NCI-H2196 treated with DMSO at 0.1 percent for 48 hours (cell line): ENCODE measurements at regions not wholly inside any gene's neighbourhood (a gene's known extent, or its start where the extent isn't known, plus 50 kb on each side); places are given as distances from the start of the nearest gene placed in this dataset.
"Not testable (repeated sequence)": the region's sequence is repeated elsewhere in the genome, so short reads cannot be mapped to it uniquely, and the experiment has no call there.

Experiments
- DNase-seq: peaks from one replicate; lab custom pipeline; 2025; ENCODE audit not compliant: unreplicated experiment; lab: John Stamatoyannopoulos, UW

DNA sequence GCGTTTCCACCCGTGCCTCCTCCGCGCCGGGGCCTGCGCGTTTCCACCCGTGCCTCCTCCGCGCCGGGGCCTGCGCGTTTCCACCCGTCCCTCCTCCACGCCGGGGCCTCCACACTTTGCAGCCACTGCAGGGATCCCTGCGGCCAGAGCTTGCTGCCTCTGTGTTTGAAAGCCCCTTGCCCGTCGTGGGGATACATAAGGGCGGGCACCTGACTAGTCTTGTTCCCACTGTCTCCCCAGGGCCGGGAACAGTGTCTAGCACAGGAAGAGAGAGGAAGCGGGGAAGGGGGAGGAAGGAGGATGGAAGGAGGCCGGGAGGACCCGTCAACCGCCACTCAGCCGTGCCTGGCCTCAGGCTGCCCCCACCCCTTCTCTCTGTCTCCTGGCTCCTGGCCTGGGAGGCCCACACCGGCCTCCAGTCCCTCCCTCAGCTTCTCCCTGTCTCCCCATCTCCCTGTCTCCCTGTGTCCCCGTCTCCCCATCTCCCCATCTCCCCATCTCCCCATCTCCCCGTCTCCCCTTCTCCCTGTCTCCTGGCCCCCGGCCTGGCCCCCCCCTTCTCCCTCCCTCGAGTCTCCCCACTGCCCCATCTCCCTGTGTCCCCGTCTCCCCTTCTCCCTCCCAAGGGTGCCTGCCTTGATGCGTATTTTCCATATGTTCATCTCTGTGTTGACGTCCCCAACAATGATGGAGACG is 155.6 kb upstream of the ZNF469 start:
- not testable (repeated sequence) for DNase-seq

DNA sequence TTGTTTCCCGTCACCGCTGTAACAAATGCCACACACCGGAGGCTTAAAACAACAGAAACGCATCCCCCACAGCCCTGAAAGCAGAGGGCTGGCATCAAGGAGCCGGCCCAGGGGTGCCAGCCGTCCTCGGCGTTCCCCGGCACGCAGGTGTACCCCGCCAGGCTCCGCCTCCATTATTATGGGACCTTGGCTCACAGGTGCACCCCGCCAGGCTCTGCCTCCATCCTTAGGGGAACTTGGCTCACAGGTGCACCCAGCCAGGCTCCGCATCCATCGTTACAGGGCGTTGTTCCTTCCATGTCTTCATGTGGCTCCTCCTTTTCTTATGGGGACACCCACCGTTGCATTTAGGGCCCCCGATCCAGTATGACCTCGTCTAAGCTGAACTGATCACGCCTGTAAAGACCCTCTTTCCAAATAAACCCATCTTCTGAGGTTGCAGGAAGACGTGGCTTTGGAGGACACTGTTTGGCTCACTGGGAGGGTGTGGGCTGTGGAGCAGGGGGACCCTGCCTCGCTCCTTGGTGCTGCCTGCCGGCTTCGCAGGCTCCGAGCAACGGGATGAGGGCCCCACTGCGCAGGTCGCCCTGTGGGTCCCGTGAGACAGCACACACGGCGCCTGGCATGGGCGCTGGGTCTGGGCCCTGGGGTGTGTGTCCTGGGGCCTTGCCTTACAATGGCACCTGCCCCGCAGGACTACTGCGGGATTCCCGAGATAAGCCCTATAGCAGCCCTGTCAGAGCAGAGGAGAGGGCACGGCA is 154.9 kb upstream of the ZNF469 start:
- DNase-seq = not testable (repeated sequence)

DNA sequence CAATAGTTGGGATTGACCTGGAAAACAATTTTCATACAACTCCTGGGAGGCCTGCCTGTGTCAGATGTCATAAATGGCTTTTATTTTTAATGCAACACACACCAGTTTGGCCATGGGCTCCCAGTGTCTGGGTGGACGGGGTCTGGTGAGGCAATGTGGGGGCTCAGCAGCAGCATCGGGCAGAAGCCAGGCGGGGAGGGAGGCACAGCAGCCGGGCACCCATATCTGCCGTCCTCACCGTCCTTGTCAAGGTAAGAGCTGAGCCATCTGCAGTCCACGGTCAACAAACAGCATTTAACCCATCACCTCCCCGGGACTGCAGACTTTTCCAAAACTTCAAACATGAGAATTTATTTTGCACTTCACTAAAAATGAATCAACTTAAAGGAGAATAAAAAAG is 154.0 kb upstream of the ZNF469 start:
- not testable (repeated sequence) for DNase-seq

DNA sequence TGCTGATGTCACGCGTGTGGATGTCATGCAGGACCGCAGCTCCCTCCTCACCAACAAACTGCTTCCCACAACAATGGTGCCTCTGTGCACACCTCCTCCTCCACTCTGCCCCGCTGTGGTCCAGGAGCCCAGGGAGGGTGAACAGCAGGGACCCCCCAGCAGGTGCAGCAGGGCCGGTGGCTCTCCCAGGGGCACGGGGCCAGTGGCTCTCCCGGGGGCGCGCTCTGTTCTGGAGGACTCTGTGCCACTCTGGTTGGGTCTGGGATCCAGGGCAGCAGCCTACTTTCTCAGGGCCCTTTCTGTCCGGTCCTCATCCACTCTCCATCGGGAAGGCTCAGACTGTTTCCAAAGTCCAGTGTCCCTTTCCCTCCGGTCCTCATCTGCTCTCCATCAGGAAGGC is 153.0 kb upstream of the ZNF469 start:
- DNase-seq = not testable (repeated sequence)

DNA sequence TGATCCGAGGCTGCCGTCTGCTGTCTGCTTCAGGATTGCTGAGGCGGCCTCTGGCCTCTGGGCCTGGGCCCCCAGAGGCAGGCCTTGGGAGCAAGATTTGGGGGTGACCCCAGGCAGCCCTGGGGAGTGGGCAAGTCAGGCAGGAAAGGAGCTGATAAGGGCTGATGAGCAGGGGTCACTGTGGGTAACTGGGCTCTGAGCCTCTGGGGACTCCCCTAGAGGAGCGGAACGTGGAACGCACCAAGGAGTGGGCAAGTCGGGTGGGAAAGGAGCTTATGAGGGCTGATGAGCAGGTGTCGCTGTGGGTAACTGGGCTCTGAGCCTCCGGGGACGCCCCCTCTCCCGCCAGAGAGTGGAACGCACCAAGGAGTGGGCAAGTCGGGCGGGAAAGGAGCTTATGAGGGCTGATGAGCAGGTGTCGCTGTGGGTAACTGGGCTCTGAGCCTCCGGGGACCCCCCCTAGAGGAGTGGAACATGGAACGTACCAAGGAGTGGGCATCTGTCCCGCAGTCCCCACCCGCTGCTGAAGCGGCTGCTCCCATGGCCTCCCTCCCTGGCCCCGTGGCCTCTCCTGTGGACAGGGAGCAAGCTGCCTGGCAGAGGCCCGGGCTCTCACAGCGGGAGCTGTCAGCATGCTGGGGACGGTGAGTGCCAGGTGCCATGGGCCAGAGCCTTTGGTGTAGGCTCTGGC is 152.3 kb upstream of the ZNF469 start:
- not testable (repeated sequence) for DNase-seq

DNA sequence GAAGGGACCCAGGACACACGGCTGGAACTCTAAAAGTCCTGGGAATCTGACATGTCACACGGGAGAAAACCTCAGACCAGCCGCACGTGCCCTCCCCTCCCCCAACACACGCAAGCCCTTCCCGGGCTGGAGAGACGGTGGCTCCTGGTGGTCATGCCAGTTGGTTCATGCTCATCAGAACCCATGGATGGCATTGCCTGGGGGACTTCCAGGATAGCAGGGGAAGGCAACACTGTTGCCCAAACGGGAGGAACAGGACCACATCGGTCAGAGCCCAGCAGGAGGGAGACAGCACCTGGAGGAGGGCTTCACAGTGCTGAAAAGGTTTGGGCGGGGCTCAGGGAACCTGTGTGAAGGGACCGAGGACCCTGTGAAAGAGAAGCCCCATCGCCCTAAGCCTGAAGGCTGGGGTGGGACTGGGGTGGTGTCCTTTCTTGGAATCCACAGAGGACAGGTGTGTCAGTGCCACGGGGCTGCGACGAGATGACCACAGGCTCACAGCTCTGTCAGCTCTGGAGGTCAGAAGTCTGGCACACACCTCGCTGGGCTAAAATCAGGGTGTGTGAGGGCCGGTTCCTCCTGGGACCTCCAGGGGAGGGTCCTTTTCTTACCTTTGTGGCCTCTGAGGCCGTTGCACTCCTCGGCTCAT is 151.7 kb upstream of the ZNF469 start:
- not testable (repeated sequence) for DNase-seq

DNA sequence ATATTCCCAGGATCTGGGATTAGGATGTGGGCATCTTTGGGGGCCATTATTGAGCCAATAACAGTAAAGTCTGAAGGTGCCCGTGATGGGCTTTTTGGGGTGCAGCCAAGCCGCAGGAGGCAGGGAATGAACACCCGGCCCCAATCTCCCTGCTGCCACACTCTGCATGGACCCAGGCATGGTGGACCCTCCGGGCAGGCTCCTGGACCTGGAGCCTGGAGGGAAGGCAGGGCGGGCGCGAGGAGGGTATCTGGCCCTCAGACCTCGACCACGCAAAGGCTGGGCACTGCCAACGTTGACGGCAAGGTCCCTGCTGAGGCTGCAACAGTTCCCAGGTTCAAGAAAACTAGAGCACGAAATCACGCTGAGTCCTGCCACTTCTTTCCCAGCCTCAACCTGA is 150.9 kb upstream of the ZNF469 start:
- not testable (repeated sequence) for DNase-seq

DNA sequence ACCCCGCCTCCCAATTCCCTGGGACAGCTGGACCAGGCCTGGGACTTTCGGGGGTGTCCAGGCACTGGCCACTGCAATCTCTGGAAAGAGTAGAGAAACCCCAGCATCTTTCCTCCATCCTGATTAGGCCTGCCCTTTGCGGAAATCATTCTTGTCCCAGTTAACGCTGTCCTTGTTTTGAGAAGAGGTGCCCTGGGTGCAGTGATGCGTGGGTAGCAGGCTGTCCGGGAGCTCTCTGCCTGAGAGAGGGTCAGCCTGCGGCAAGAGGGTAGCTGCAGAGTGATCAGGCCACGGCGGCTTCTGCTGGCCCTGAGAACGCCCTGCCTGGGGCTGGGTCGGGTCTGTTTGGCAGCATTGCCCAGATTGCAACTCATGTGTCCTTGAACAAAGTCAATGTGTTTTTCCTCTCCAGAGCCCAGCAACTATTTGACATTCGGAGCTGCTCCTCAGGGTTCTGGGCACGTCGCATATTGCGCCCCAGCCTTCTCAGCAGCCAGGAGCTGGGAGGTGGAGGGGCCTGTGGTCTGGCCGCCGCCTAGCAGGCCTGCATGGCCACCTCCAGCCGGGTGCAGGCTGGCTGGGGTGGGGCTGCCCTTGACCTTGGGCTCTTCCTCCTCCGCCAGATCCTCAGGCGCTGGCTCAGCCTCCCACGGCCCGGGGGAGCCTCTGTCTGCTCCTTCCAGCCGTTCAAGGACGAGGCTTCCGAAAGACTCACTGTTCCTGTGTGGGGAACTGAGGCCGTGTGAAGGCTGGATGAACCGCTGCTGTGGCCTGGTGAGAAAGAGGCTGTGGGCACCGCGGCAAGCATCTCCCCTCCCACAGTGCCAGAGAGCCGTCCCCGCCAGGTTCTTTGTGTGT is 150.1 kb upstream of the ZNF469 start:
- DNase-seq = not testable (repeated sequence)

DNA sequence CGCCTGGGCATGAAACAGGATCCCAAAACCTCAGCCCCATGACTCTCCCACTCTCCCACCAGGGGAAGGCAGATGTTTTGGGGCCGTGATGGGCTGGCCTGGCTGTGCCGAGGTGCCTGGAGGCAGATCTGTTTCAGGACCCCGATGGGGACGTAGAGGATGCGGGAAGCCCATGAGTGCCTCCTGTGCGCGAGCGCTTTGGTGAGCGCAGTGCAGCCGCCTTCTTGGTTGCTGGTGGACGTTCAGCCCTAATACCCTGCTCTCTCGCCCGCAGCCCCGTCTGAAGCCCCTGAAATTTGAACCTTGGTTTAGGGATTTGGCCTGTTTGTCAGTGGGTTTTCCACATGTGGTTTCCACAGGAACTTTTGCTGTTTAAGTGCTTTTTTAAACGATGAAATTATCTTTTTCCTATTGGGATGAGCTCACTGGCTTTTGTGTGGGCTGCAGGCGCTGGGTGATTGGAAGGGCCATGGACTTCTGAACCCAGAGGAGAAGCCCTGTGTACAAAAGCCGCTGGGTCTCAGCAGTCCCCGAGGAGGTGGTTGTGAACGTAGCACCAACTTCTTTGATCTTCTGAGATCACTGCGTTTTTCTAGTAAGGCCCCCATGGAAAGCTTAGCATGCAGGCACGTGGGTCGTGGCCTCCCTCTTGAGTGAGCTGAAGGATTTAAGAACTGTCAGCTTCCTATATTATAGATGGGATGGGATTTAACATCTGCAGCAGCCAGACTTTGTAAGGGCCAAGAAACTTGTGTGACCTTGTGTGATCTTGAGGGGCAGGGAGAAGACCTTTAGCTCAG is 148.9 kb upstream of the ZNF469 start:
- DNase-seq = not testable (repeated sequence)

DNA sequence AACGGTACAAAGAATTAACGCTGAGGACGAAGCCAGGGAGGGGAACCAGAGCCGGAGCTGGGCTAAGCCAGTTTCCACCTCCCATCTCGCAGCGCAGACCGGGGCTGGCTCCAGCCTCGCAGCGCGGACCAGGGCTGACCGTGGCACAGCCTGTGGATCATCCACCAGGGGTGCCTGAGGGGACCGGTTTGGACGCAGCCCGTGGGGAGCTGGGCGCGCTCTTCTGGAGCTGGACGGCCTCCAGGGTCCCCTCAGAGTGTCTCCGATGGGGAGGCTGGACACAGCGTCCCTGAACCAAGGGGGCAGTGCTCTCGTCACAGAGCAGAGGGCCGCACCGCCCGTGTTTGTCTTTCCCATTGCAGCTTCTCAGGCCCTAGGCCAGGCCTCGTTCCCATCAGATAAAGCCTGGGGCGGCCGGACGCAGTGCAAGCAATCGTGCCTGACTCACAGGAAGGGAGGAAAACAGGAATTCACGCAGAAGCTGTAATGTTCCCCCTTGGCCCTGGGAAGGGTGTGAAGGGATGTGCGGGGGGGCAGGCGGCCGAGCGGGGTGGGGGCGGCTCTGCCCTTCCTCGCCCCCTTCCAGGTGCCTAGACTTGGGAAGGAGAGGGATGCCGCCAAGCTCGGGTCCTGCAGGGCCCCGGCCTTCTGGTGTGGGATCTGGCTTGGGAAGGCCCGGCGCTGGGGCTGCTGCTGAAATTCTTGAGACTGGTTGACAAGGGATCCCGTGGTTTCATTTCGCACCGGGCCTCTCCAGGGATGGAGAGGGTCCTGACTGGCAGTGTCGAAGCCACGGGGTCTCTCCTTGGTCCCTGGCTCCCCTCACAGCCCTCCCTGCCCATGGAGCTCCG is 148.1 kb upstream of the ZNF469 start:
- DNase-seq = not testable (repeated sequence)

DNA sequence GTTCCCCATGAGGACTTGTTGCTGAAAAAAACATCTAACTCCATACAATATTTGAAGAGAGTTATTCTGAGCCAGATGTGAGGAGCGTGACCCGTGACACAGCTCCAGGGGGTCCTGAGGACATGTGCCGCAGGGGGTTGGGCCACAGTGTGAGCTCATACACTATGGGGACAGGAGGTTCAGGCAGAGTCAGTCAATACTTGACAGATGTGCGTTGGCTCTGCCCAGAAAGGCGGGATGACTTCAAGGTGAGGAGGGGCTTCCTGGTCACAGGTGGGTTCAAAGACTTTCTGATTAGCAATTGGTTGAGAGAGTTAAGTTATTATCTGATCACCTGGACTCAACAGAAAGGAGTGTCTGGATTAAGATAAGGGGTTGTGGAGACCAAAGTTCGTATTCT is 147.1 kb upstream of the ZNF469 start:
- DNase-seq = not testable (repeated sequence)

DNA sequence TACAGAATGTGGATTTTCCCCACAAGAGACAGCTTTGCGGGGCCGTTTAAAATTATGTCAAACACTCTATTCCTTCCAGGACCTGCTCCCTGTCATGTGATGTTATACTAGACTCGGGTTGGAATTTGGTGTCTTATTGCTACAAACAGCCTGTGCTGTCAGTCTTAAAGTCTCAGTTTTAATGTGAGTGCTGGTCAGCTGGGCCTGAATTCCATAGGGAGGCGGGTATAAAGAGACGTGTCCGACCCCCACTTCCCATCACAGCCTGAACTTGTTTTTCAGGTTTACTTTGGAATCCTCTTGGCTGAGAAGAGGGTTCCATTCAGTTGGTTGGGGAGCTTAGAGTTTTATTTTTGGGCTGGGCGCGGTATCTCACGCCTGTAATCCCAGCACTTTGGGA is 146.5 kb upstream of the ZNF469 start:
- DNase-seq = not testable (repeated sequence)

DNA sequence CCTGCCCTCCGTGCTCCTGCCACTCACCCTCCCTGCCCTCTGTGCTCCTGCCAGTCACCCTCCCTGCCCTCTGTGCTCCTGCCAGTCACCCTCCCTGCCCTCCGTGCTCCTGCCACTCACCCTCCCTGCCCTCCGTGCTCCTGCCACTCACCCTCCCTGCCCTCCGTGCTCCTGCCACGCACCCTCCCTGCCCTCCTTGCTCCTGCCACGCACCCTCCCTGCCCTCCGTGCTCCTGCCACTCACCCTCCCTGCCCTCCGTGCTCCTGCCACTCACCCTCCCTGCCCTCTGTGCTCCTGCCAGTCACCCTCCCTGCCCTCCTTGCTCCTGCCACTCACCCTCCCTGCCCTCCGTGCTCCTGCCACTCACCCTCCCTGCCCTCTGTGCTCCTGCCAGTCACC is 145.4 kb upstream of the ZNF469 start:
- not testable (repeated sequence) for DNase-seq

DNA sequence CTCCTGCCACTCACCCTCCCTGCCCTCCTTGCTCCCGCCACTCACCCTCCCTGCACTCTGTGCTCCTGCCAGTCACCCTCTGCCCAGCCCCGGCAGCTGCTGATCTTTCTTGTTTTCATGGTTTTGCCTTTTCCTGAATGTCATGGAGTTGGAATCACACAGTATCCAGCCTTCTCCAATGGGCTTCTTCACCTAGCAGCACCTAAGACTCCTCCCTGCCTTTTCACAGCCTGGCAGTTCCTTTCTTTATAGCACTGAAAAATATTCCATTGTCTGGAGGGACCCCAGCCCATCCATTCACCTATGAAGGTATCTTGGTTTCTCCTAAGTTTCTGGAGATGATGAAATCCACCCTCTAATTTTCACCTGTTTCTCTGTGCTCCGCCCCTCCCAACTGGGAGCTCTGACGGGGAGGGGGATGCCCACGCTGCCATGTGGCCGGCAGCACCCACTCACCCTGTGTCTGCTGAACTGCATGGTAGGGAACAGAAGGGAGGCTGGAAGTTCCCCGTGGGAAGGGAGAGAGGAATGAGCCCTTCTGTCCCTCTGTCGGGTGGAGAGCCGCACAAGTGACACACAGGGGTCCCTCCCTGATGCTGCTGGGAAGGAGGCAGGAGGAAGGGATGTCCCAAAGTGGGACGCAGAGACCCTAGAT is 144.9 kb upstream of the ZNF469 start:
- DNase-seq = not testable (repeated sequence)

DNA sequence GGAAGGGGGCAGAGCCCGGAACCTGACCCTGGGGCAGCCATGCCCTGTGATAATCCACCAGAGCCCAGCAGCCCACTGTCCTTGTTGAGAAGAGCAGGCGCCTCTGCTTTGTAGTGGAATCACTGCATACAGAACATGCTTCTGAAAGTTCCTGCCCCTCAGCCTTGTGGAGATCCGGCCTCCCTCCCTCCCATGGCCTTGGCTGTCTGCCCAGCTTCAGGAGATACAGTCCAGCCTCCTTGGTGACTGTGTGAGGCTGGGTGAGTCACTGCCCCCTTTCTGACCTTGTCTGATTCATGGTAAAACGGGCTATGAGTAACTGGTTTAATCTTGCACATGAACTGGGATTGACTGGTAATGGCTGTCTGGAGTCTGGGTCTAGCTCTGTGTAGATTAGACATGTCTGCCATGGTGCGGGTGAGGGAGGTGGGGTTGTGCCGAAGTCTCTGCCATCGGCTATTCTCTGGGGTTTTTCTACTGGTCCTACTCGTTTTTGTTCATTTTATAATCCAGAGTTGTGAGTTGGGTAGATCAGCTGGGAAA is 144.0 kb upstream of the ZNF469 start:
- DNase-seq = peak; percentile 36

DNA sequence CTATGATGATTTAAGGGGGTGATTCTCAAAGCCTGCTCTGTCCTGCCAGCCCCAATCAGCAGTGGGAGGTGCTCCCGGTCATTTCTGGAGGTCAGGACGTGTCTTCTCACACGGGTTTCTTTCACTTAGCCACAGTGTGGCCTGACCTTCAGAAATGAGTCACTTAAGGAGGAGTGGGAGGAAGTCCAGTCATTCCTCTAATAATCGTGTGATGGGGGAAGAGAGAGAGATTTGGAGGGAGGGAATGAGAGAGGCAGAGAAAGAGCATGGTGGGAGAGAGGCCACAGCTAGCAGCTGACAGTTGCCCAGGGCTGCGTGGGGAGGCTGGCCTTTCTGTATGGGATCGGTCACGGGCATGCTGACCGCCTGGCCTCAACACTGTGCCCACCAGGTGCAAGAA is 142.6 kb upstream of the ZNF469 start:
- DNase-seq = not testable (repeated sequence)

DNA sequence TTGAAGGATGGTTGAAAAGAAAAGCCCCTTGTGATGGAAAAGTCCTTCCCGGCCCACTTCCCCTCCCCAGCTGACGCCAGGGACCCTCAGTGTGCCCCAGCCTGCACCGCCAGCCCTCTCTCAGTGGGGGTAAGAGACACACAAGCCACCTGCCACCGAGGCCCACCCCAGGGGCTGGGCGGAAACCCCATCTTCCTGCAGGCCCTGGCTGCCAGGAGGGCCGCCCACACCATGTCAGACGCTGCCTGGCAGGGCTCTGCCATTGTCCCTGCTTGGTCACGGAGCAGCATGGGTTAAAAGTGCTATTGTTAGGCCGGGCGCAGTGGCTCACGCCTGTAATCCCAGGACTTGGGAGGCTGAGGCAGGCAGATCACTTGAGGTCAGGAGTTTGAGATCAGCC is 142.0 kb upstream of the ZNF469 start:
- not testable (repeated sequence) for DNase-seq
